ENCODE measurements at regions not wholly inside any gene's neighbourhood (a gene's known extent, or its start where the extent isn't known, plus 50 kb on each side); places are given as distances from the start of the nearest gene placed in this dataset.
"Not testable (repeated sequence)": the region's sequence is repeated elsewhere in the genome, so short reads cannot be mapped to it uniquely, and the experiment has no call there.

DNA sequence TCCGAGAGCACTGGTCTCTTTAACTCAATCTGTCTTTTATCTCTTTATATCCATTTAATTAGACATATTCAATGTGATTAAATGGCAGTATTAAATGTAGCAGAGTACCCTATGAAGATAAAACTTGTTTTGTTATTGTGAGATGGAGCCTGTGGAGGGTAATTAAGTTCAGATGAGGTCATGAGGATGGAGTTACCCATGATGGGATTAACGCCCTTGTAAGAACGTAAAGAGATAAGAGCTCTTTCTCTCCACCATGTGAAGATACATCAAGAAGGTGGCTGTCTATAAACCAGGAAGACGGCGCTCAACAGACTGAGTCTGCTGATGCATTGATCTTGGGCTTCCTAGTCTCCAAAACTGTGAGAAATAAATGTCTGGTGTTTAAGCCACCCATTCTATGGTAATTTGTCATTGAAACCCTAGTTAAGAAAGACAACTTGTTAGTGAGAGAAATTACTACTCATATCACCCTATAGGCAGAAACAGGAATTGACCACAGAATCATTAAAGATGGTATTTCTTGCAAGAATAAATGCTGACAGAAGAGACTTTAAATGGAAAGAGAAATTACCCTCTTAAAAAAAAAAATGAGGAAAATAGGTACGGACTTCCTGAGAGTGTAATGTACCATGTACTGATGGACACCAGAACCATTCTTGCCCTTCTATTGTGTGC is 738.7 kb upstream of the CHAC2 start:
- no peak for DNase-seq (ENCODE audit: low spot score)

DNA sequence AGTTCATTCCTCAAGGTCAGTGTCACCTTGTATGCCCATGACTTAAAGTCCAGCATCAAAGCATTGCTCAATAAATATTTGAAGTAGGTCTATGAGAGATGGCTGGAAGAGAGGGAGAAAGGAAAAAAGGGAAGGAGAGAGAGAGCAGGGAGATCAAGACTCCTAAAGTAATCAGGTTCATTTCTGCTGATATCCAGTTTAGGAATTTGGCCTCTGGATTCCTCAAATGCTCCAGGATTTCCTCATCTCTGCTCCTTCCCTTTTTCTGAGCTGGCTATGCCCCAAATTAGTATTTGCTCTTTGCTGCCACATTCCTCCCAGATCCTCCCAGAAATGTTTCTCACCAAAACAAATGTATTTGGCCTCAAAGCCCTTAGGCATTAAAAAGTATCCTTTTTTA is 739.4 kb upstream of the CHAC2 start:
- DNase-seq (ENCODE audit: low spot score), result no peak

DNA sequence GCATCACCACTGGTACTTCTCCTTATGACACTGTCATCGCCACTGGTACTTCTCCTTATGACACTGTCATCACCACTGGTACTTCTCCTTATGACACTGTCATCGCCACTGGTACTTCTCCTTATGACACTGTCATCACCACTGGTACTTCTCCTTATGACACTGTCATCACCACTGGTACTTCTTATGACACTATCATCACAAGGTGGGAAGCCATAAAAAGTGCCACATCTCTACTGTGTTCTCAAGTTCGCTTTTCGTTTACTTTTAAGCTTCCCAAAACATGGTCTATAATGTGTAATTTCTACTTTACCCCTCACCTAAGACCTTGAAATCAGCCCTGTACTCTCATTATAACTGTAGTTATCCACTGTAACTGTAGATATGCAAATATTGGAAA is 745.4 kb upstream of the CHAC2 start:
- DNase-seq (ENCODE audit: low spot score), result not testable (repeated sequence)

DNA sequence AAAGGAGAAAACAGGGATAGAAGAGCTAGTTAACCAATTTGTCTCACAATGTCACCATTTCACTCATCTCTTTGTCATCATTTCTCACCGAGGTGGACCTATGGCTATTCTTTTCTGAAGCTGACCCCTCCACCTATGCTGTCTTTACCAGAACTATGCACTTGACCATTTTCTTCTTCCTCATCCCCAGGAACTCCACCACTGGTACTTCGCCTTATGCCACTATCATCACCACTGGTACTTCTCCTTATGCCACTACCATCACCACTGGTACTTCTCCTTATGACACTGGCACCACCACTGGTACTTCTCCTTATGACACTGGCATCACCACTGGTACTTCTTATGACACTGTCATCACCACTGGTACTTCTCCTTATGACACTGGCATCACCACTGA is 745.8 kb upstream of the CHAC2 start:
- DNase-seq (ENCODE audit: low spot score), result no peak

DNA sequence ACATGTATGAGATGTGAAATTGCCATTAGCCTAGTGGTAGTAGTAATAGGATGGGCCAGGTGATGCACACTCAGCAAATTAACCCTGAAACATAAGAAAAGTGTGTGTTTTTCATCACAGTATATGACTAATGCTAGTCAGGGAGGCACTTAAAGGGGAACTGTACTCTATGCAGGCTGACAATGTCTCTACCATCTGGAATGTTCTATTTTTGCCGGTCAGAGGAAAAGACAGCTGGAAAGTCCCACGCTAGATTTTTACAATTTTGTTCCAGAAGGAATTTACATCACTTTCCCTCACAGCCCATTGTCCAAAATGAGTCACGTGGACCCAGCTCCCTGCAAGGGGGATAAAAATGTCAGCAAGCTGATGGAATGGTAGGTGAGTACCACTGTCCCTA is 746.3 kb upstream of the CHAC2 start:
- no peak for DNase-seq (ENCODE audit: low spot score)

DNA sequence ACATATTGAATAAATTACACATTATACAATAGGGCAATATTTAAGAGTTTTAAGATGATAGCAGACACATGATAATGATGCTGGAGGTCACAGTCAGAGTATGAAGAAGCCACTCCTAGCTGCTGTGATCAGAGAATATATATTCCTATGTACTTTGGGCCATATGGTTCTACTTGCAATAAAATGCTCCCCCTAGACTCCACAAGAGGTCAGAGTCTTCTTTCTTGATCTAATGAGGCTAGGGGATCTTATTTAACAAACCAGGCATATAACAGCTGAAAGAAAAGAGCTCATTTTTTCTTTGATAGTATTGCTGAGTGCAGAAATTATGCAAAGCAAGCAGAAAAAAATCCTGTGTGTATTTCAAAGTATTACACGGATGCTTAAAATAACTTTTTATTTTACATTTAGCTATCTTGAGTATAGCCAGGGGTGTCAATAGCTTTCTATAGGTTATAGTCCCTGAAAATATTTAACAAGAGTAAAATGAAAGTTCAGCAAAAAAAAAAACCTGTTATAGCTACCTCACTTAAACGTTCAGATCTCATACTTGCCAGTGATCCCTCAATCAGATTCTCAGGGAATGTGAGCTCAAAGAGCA is 748.7 kb upstream of the CHAC2 start:
- no peak for DNase-seq (ENCODE audit: low spot score)

DNA sequence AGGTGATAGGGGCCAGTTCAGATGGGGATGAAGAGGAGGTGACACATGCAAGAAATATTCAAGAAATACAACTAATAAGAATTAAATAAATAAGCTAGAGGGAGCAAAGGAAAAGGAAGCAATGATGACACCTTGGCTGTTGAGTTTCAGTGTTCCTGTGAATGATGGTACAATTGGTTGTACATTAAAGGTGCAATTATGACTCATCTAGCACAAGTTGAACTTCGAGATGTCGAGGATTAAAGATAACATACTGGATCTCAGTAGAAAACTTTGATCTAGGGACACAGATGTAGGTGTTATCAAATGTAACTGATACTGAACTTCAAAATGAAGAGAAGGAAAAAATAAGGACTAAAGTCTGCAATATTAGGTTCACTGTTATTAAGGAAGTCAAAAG is 760.6 kb upstream of the CHAC2 start:
- DNase-seq (ENCODE audit: low spot score), result no peak

DNA sequence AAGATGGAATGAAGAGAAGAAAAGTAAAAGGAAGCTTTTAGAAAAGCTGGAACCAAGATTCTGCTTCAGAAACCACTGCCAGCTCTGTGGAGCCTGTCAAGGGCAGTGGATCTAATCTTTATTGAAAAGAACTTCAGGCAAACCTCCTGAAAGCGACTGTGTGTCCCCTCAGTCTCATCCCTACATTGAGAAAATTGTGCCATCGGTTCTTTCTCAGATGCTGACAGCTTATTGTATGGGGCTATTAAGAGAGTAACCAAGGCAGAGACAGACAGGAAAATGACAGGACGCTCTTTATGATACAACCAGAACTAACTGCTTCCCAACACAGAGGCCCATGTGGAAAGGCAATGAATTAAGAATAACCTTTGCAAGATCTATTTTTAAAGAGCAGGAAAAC is 763.2 kb upstream of the CHAC2 start:
- DNase-seq (ENCODE audit: low spot score), result no peak

DNA sequence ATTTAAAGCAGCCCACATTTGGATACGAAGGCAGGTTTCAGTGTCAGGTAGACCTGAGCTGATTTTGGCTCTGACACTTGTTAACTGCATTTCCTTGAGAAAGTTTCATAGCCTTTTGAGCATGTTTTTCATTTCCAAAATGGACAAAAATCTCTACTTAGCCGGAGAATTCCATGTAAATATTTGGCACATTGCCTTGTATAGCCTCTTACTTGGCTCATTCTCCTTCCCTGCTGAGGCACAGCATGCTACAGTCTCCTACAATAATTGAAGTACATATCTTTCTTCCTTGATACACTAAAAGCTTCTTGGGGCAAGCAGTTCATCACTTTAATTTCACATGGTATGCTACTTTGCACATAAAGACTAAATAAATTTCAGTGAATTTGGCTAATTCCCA is 772.2 kb upstream of the CHAC2 start:
- no peak for DNase-seq (ENCODE audit: low spot score)

DNA sequence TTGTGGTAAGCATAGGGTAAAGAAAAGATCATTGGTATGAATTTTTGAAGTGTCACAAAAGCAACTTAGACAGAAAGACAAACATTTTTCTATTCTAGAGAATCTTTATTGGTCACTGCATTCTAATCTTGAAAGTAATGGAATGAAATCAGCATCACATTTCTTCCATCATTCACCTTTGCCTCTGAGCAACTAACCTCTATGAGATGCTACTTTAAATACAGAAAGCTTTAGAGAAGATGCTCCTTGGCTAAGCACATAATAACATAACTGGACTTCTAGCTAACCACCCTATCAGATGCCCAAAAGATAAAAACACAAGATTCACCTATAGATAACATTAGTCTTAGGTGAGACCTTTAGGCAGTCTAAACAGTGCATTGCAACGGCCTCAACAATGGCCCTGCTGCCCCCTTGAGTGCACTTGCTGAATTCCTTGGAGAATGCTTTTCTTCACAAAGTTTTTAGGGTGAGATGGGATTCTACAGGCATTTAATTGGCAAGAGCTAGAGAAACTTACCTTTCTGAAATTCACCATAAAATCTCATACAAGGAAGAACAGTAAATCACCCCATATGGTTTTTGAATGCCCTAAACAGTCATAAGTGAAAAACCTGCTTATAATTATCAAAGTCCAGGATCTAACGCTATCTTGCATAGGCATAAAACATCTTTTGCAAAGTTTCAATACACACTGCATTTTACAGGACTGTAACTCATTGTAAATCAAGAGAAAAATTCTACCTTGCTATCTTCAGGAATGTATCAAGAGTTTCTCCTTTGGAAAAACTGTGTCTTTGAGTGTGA is 791.3 kb upstream of the CHAC2 start:
- no peak for DNase-seq (ENCODE audit: low spot score)

DNA sequence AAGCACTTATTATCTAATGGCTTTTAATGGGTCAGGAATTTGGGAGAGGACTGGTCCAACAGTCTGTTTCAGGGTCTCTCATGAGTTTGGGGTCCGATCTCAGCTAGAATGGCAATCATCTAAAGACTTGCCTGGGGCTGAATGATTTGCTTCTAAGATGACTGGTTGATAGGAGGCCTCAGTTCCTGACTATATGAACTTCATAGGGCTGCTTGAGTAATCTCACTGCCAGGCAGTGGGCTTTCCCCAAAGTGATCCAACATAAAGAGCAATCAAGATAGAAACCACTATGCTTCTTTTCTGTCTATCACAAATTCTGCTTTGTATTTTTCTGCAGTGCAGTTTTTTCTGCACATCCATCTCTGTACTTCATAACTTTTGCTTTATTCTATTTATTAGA is 793.5 kb upstream of the CHAC2 start:
- DNase-seq (ENCODE audit: low spot score), result no peak

DNA sequence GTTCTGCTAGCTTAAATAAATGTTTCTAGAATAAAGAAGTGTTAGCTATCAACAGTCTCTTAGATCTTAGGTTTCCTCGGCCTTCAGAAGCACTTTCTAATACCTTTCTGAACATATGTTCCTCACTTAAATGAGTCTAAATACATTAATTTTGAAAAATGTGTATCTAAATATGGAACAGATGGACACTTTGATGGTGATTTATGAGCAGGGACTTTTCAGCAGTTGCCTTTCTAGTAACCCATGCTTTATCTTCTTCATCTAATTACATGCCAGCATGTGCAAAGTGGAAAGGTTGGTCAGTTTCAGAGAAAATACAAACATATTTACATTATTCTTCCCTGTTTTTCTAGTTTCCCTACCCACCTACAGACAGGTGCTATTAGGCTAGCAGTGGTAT is 797.0 kb upstream of the CHAC2 start:
- DNase-seq (ENCODE audit: low spot score), result no peak

DNA sequence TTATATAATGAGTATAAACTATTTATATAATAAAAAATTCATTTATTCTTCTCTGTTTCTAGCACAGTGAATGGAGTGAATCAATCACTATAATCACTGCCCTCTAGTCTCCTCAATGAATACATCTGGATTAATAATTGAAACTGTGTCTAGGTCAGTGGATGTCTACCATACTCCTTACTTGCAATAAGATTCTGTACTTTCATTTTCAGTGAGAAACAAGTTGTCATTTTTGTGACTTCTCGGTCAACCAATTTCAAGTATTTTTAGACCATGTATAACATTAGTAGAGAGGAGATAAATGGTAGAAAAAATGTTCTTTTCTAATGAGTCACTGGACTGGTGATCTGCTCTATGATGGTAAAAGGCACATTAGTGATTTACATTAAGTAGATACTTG is 799.6 kb upstream of the CHAC2 start:
- DNase-seq (ENCODE audit: low spot score), result no peak

DNA sequence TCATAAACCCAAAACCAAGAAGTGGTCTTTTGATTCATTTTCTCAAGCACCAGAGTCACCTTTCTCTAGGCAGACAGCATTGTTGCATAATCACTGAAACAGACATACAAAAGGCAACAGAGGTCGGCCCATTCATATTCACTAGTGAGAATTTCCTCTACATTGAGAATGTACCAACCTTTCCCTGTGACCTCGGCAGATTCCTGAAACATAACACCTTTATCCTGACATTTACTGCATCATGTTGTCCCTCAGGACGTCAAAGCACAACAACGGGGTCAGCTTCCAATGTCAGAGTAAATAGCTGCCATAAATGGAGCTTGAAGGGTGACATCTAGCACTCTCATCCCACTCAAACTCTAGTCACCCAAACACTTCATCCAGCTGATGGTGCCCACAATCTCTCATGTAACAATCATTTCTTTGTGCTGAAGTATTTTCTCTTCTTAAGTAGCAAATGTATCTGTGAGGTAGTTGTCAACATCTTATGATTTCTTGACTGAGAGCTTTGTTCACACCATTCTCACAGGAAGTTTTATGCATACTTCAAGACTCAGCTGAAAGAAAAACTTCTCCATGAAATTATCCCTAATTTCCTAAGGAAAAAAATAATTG is 802.6 kb upstream of the CHAC2 start:
- DNase-seq (ENCODE audit: low spot score), result no peak

DNA sequence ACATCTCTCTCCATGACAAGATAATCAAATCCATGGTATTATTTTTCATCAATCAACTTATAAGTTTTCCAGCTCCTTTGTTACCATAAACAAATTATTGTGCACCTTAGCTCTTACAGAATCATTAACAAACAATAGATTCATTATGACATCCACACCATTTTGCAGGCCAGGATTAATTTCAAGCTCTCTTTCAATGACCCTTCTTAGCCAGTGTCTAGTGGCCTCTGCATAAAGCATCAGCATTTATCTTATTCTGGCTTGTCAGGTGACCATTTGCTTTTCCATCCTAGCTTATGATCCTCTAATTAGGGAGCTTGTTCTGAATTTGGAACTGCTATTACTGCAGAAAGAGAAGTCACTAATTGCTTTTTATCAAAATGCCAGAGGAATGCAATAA is 806.2 kb upstream of the CHAC2 start:
- DNase-seq (ENCODE audit: low spot score), result no peak

DNA sequence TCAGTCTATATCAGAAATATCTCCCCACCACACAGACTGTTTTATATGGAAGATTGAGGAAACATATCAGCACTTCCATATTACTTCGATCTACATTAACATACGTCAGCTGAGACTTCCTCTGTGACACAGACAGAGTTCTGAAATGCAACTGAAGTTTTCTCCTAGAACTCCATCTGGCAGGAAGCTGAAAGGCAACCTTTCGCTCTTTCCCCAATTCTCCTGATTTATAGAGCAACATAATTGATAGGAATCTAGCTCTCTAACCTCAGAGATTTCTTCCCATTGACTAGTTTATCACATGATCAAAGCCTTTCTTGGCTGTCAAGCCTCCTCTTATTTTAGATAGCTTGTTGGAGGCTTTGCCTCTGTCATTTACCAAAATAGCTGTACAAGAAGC is 806.7 kb upstream of the CHAC2 start:
- no peak for DNase-seq (ENCODE audit: low spot score)

DNA sequence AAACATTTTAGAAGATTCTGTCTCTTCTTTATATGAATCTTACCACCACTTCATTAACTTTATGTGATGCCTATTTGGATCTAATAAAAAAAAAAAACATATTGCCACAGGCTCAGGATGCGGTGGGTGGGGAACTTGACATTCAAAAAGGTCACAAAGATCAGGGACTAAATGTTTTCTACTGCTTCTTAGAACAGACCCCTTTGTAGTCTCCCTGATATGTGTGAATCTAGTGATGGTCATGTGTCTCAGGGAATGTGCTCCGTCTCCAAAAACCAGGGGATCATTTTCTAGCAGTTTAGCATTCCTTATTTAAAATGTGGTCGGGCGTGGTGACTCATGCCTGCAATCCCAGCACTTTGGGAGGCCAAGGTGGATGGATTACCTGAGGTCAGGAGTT is 807.8 kb upstream of the CHAC2 start:
- no peak for DNase-seq (ENCODE audit: low spot score)

DNA sequence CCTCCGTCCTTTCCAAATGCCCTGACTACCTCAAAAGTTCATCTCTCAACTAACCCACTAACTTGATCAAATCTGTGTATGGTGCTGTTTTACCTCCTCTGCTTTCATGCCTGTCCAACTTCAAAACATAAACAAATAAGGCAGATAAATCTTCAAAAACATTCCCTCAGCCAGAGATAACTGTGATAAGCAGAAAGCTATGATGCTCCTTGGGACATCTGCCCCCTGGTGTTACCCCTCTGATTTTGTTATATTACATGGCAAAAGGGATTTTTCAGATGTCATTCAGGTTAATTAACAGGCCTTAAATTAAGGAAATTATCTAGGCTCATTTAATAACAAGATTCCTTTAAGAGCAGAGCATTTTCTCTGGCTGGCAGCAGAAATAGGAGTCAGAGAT is 810.8 kb upstream of the CHAC2 start:
- DNase-seq (ENCODE audit: low spot score), result no peak

DNA sequence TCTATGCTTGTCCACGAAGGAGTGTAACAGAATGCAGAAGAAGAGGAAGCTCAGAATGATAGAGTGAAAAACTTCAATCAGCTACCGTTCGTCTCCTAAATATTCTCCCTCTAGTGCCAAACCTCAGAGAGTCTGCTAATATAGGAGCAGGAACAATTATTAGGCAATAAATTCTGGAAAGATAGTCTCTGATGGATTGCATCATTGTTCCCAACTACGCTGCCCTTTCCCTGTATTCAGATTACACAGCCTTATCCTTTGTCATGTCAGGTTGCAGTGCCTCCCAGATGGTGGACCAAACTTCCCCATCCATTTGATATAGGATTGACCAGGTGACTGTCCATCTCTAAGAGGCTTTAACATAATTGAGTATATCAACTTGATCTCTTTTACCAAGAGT is 811.5 kb upstream of the CHAC2 start:
- no peak for DNase-seq (ENCODE audit: low spot score)

DNA sequence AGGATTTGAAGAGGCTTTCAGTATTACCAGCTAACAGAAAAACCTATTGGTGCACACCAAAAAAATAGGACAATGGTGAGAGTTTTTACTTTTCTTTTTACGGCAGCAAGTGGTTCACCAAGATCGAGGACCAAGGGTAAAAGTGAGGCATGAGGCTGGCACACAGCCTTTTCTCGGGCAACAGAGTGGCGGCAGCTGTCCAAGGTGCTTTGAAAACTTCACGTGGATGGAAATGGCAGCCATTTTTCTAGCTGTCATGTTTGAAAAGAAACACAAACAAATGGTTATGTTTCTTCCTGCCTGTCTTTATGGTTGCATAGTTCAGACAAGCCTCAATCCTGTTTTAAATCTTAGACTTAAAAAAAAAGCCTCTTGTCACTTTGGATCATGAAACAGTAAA is 812.5 kb upstream of the CHAC2 start:
- DNase-seq (ENCODE audit: low spot score), result no peak

DNA sequence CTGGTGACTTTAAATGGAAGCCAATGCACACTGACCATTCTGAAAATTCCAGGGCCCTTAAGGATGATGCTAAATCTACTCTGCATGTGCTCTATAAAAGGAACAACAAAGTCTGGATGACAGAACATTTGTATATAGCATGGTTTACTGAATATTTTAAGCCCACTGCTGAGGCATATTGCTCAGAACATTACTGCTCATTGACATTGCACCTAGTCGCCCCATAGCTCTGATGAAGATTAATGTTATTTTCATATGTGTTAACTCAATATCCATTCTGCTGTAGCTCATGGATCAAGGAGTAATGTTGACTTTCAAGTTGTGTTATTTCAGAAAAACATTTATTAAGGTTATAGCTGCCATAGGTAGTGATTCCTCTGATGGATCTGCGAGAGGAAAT is 827.5 kb upstream of the CHAC2 start:
- DNase-seq (ENCODE audit: low spot score), result no peak

DNA sequence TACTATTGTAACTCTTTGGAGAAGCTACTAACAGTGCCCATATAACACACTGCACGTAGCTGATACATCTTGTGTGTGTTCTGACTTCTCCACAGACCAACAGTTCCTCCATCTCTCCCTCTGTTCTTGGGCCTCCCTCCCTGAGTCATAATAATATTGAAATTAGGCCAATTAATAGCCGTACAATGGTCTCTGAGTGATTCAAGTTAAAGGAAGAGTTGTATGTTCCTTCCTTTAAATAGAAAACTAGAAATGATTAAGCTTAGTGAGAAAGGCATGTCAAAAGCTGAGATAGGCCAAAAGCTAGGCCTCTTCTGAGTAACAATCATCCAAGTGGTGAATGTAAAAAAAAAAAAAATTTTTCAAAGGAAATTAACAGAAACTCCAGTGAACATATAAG is 828.4 kb upstream of the CHAC2 start:
- DNase-seq (ENCODE audit: low spot score), result no peak

DNA sequence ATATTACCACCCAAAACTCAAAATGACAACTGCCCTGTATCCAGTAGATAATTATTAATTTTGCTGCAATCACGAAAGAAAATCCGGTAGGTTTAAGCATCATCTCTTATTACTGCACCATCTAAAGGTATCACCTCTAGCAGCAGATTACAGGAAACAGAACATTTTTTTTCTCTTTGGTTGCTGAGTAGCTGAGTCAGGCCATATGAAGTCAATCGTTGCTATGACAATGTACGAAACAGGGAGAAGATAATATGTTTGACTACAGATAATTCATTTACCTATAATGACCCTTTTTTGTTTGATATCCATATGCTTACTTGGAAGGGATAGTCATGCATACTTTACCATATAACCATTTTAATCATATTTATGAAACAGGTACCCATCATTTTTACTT is 831.6 kb upstream of the CHAC2 start:
- no peak for DNase-seq (ENCODE audit: low spot score)
